ENCODE measurements at regions not wholly inside any gene's neighbourhood (a gene's known extent, or its start where the extent isn't known, plus 50 kb on each side); places are given as distances from the start of the nearest gene placed in this dataset.

GRCh38 chr18:4781873-4782272, 326.8 kb upstream of the DLGAP1 start:
- intact Hi-C loops (cut with micrococcal nuclease), result no loop called here
- Histone ChIP-seq H3K36me3 (ENCODE audit: control insufficient read depth, insufficient read depth, low read length) (no peaks in the 10 kb centered on the region), H3K4me1 (ENCODE audit: control insufficient read depth, insufficient read depth, low read length) (no peaks in the 10 kb centered on the region), H3K27ac (ENCODE audit: low read length) (no peak overlapping the region), H3K9me3 (ENCODE audit: control insufficient read depth, insufficient read depth, low read length) (peaks cover 13% of the 10 kb centered on the region), H3K4me3 (ENCODE audit: low read length) (no peak overlapping the region), H3K27me3 (ENCODE audit: control insufficient read depth, insufficient read depth, low read length) (no peaks in the 10 kb centered on the region)
- H3K4me3 Mint-ChIP-seq, result no peak overlapping the region
- H3K27me3 Mint-ChIP-seq (ENCODE audit: low read depth in 2 of 2), result no peaks in the 10 kb centered on the region
- DNase-seq (no peak), ATAC-seq (no peak)
- 84% methylated on average over 1 of the region's 1 CpG for WGBS (ENCODE audit: insufficient coverage)
- no peak overlapping the region for H3K27ac Mint-ChIP-seq
- H3K9me3 Mint-ChIP-seq, result peaks cover 11 to 13% of the 10 kb centered on the region in 2 donors
- TF ChIP-seq CTCF (IDR thresholded peaks at IDR 0.05), result no peak
- no peaks in the 10 kb centered on the region for H3K36me3 Mint-ChIP-seq
- no peaks in the 10 kb centered on the region for H3K4me1 Mint-ChIP-seq

- no peak overlapping the region for H3K27ac ChIP-seq (ENCODE audit: low read length)
- intact Hi-C loops (cut with micrococcal nuclease), result no loop called here
- WGBS (ENCODE audit: insufficient coverage), result 80% methylated on average over 2 of the region's 3 CpGs
- Mint-ChIP-seq H3K4me1 (no peaks in the 10 kb centered on the region), H3K27ac (no peak overlapping the region), H3K4me3 (no peak overlapping the region), H3K27me3 (ENCODE audit: low read depth in 2 of 2) (no peaks in the 10 kb centered on the region), H3K36me3 (peaks cover 11% of the 10 kb centered on the region), H3K9me3 (peaks cover 21 to 25% of the 10 kb centered on the region in 2 donors)
- no peaks in the 10 kb centered on the region for H3K27me3 ChIP-seq (ENCODE audit: control insufficient read depth, insufficient read depth, low read length)
- ATAC-seq (no peak), DNase-seq (no peak)
- H3K4me3 ChIP-seq (ENCODE audit: low read length), result no peak overlapping the region
- H3K36me3 ChIP-seq (ENCODE audit: control insufficient read depth, insufficient read depth, low read length), result no peaks in the 10 kb centered on the region
- no peak for TF ChIP-seq CTCF (IDR thresholded peaks at IDR 0.05)
- peaks cover 2% of the 10 kb centered on the region for H3K9me3 ChIP-seq (ENCODE audit: control insufficient read depth, insufficient read depth, low read length)
- no peaks in the 10 kb centered on the region for H3K4me1 ChIP-seq (ENCODE audit: control insufficient read depth, insufficient read depth, low read length)
These were observed 310.3 kb upstream of the DLGAP1 start for GRCh38 chr18:4765401-4765800.

GRCh38 chr18:4762330-4762729, 307.2 kb upstream of the DLGAP1 start:
- H3K27me3 ChIP-seq (ENCODE audit: control insufficient read depth, insufficient read depth, low read length), result no peaks in the 10 kb centered on the region
- 80% methylated on average over 3 of the region's 3 CpGs for WGBS (ENCODE audit: insufficient coverage)
- H3K27ac ChIP-seq (ENCODE audit: low read length), result no peak overlapping the region
- Mint-ChIP-seq H3K9me3 (peaks cover 15 to 19% of the 10 kb centered on the region in 2 donors), H3K4me1 (no peaks in the 10 kb centered on the region), H3K27me3 (ENCODE audit: low read depth in 2 of 2) (no peaks in the 10 kb centered on the region), H3K36me3 (no peaks in the 10 kb centered on the region), H3K27ac (no peak overlapping the region), H3K4me3 (no peak overlapping the region)
- ATAC-seq, result no peak
- no peak for DNase-seq
- no peaks in the 10 kb centered on the region for H3K9me3 ChIP-seq (ENCODE audit: control insufficient read depth, insufficient read depth, low read length)
- H3K4me3 ChIP-seq (ENCODE audit: low read length), result no peak overlapping the region
- H3K4me1 ChIP-seq (ENCODE audit: control insufficient read depth, insufficient read depth, low read length), result no peaks in the 10 kb centered on the region
- intact Hi-C loops (cut with micrococcal nuclease), result no loop called here
- TF ChIP-seq CTCF (IDR thresholded peaks at IDR 0.05), result no peak
- H3K36me3 ChIP-seq (ENCODE audit: control insufficient read depth, insufficient read depth, low read length), result no peaks in the 10 kb centered on the region

- ATAC-seq (no peak), DNase-seq (no peak)
- H3K27me3 Mint-ChIP-seq (ENCODE audit: low read depth in 2 of 2), result no peaks in the 10 kb centered on the region
- intact Hi-C loops (cut with micrococcal nuclease), result no loop called here
- no peak overlapping the region for H3K4me3 Mint-ChIP-seq
- WGBS (ENCODE audit: insufficient coverage), result 68% methylated on average over 4 of the region's 4 CpGs
- H3K36me3 Mint-ChIP-seq, result peaks cover 6% of the 10 kb centered on the region
- no peaks in the 10 kb centered on the region for H3K4me1 Mint-ChIP-seq
- Histone ChIP-seq H3K27ac (ENCODE audit: low read length) (no peak overlapping the region), H3K27me3 (ENCODE audit: control insufficient read depth, insufficient read depth, low read length) (no peaks in the 10 kb centered on the region), H3K4me1 (ENCODE audit: control insufficient read depth, insufficient read depth, low read length) (no peaks in the 10 kb centered on the region), H3K9me3 (ENCODE audit: control insufficient read depth, insufficient read depth, low read length) (no peaks in the 10 kb centered on the region), H3K4me3 (ENCODE audit: low read length) (no peak overlapping the region), H3K36me3 (ENCODE audit: control insufficient read depth, insufficient read depth, low read length) (no peaks in the 10 kb centered on the region)
- H3K9me3 Mint-ChIP-seq, result peaks cover 10 to 16% of the 10 kb centered on the region in 2 donors
- no peak for TF ChIP-seq CTCF (IDR thresholded peaks at IDR 0.05)
- no peak overlapping the region for H3K27ac Mint-ChIP-seq
These were observed 303.9 kb upstream of the DLGAP1 start for GRCh38 chr18:4758980-4759379.

Measured in natural killer cell (primary cell).